ENCODE measurements at regions not wholly inside any gene's neighbourhood (a gene's known extent, or its start where the extent isn't known, plus 50 kb on each side); places are given as distances from the start of the nearest gene placed in this dataset.

DNA sequence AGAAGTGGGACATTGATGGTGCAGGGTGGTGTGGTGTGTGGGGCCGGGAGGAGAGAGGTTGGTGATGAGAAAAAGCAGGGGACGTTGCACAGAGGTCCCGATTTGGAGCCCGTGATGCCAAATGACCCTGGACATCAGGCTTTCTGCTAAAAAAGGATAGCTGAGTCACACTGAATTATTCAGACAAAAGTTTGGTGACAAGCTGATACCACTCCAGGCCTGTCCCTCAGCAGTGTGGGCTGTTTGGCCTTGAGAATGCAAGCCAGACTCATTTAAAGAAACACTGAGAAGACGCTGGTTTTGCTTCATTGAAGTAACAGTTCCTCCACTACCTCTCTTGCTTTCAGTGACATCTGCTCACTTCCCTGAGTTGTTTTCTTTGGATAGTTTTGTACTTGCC lies 262.1 kb upstream of the PWP1 start:
- ATAC-seq (replicated peaks; ENCODE audit: extremely low read depth, poor library complexity, severe bottlenecking) (no peak), DNase-seq (ENCODE audit: low spot score in 2 of 2) (no peak)
- Mint-ChIP-seq H3K27ac (ENCODE audit: low read depth) (no peak overlapping the region), H3K4me1 (no peaks in the 10 kb centered on the region), H3K9me3 (no peaks in the 10 kb centered on the region), H3K36me3 (ENCODE audit: insufficient read depth) (peaks cover 4% of the 10 kb centered on the region), H3K4me3 (no peak overlapping the region), H3K27me3 (no peaks in the 10 kb centered on the region)

DNA sequence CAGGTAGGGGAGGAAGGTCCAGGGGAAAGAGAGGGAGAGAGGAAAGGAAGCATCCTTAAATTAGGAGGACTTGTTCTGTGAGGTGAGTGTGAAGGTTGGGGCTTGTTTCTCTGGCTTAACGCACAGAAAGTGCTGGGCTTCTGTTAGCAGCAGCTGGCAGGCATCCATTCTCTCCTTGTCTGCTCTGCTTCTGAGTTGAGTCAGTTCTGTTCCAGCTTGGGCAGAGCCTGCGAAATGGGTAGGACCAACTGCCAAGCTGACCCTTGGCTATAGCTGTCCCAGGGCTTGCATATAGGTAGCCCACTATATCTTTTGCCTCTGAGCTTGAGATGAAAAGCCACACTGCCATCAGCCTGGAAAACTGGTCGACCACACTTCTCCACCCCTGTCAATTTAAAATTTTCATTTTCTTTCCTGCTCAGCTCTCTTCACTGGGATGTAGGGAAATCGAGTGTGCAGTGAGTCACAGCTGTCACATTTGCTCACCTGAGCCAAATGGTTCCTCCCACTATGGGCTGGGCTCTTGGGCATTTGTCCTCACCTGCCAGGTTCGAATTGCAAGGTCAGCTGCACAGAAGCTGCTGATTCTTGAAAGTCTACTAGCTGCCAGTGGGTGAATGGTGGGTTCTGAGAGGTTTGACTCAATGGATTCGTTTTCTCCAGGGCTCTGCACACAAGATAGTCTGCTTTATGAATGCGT lies 256.4 kb upstream of the PWP1 start:
- Mint-ChIP-seq H3K4me1 (peaks cover 9% of the 10 kb centered on the region), H3K27me3 (no peaks in the 10 kb centered on the region)
- ATAC-seq (replicated peaks; ENCODE audit: extremely low read depth, poor library complexity, severe bottlenecking): no peak

DNA sequence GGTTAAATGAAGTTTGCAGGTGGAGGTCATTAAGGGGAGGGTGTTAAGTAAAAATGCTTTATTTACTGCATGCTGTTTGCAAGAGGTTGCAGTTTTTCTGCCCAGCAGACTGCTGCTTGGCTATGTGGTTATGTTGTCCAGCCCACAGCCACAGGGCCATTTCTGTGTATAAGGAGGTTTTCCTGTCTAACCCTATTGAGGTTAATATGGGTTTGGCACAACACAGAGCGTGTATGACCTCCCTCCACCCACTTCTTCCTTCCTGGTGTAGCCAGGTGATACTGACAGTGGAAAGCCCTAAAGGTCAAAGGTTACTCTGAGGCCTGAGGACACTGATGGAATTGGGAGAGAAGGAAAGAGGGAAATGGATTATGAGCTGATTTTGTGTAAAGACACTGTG lies 253.7 kb upstream of the PWP1 start:
- H3K27me3 Mint-ChIP-seq: no peaks in the 10 kb centered on the region
- no peaks in the 10 kb centered on the region for H3K9me3 Mint-ChIP-seq
- ATAC-seq (replicated peaks; ENCODE audit: extremely low read depth, poor library complexity, severe bottlenecking): no peak
- DNase-seq (ENCODE audit: low spot score in 2 of 2): no peak
- peaks cover 9% of the 10 kb centered on the region for H3K4me1 Mint-ChIP-seq
- H3K36me3 Mint-ChIP-seq (ENCODE audit: insufficient read depth): peaks cover 4% of the 10 kb centered on the region
- H3K4me3 Mint-ChIP-seq: no peak overlapping the region
- H3K27ac Mint-ChIP-seq (ENCODE audit: low read depth): no peak overlapping the region

More for the DNA sequence above, 256.4 kb upstream of the PWP1 start:
- peaks cover 6% of the 10 kb centered on the region for H3K36me3 Mint-ChIP-seq (ENCODE audit: insufficient read depth)
- no peak overlapping the region for H3K4me3 Mint-ChIP-seq
- no peaks in the 10 kb centered on the region for H3K9me3 Mint-ChIP-seq
- no peak overlapping the region for H3K27ac Mint-ChIP-seq (ENCODE audit: low read depth)
- no peak for DNase-seq (ENCODE audit: low spot score in 2 of 2)

DNA sequence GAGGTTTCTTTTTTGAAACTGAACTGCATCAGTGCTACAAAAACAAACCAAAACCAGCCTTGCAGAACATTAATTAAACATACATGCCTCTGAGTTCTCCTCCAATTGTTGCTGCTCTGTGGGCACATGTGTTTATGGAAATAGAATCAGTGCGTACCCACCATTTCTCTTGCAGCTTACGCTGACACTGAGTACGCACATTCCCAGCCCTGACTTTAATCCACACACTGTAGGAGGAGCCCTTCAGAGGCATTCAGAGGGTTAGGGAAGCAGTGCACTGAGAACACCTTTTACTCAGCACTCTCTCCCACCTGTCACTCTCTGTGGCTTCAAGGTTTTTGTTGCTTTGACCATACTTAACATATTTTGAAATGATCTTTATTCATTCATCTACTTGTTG lies 250.5 kb upstream of the PWP1 start:
- ATAC-seq (replicated peaks; ENCODE audit: extremely low read depth, poor library complexity, severe bottlenecking) (no peak), DNase-seq (ENCODE audit: low spot score in 2 of 2) (no peak)
- Mint-ChIP-seq H3K4me3 (no peak overlapping the region), H3K27me3 (no peaks in the 10 kb centered on the region), H3K27ac (ENCODE audit: low read depth) (no peak overlapping the region), H3K36me3 (ENCODE audit: insufficient read depth) (peaks cover 2% of the 10 kb centered on the region), H3K9me3 (no peaks in the 10 kb centered on the region), H3K4me1 (peaks cover 20% of the 10 kb centered on the region)

DNA sequence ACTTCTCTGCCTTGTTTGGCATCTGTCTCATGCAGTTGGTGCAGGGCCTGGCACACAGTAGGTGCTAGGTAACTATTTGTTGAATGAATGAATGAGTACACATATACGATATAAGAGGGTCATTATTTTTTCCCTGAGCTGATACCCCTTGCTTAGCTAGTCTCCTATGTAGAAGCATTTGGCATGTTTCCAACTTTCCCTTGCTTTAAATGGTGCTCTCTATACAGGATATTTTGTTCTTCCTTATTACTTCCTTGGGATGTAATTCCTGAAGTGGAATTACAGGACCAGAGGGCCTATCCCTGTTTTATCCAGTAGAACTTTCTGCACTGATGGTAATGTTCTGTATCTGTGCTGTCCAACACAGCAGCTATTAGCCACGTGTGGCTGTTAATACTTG lies 250.1 kb upstream of the PWP1 start:
- peaks cover 2% of the 10 kb centered on the region for H3K36me3 Mint-ChIP-seq (ENCODE audit: insufficient read depth)
- no peak overlapping the region for H3K27ac Mint-ChIP-seq (ENCODE audit: low read depth)
- H3K27me3 Mint-ChIP-seq: no peaks in the 10 kb centered on the region
- DNase-seq (ENCODE audit: low spot score in 2 of 2) (no peak), ATAC-seq (replicated peaks; ENCODE audit: extremely low read depth, poor library complexity, severe bottlenecking) (no peak)
- H3K4me3 Mint-ChIP-seq: no peak overlapping the region
- H3K9me3 Mint-ChIP-seq: no peaks in the 10 kb centered on the region
- peaks cover 24% of the 10 kb centered on the region for H3K4me1 Mint-ChIP-seq

DNA sequence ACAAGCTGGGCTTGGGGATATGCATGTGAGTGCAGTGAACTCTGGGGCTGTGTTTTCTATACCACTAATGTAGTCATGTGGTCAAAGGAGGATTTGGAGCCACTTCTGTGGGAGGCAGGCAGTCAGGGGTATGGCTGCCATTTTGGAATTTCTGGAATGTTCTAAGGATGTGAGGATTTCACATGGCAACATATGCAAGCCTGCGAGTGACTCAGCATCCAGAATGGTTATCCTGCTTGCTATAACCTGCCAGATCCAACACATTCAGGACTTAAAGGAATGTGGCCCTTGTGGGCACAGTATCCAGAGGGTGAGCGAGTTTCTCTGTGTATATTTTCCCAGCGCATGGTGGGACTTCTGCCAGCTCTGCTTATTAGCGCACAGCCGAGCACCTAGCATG lies 249.2 kb upstream of the PWP1 start:
- peaks cover 2% of the 10 kb centered on the region for H3K36me3 Mint-ChIP-seq (ENCODE audit: insufficient read depth)
- H3K27ac Mint-ChIP-seq (ENCODE audit: low read depth): no peak overlapping the region
- H3K9me3 Mint-ChIP-seq: no peaks in the 10 kb centered on the region
- DNase-seq (ENCODE audit: low spot score in 2 of 2) (no peak), ATAC-seq (replicated peaks; ENCODE audit: extremely low read depth, poor library complexity, severe bottlenecking) (no peak)
- H3K4me1 Mint-ChIP-seq: peaks cover 27% of the 10 kb centered on the region
- no peak overlapping the region for H3K4me3 Mint-ChIP-seq
- no peaks in the 10 kb centered on the region for H3K27me3 Mint-ChIP-seq

DNA sequence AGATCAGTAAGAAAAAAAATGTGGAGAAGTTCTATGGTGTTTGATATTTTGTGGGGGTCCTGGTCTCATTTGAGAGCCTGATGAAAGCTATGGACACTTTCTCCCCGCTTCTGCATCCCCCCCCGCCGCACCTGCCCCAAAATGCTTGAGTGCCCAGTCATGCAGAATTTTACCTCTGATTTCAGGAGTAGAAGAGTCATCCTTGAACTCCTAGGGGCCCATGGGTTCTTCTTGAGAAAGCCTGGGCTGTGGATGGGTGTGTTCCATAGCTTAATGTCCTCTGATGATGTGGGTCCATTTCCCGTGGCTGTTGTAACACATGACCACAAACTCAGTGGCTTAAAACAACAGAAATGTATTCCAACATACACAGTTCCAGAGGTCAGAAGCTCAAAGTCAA lies 248.8 kb upstream of the PWP1 start:
- Mint-ChIP-seq H3K27ac (ENCODE audit: low read depth) (no peak overlapping the region), H3K9me3 (no peaks in the 10 kb centered on the region), H3K4me3 (no peak overlapping the region), H3K27me3 (no peaks in the 10 kb centered on the region), H3K4me1 (peaks cover 23% of the 10 kb centered on the region), H3K36me3 (ENCODE audit: insufficient read depth) (peaks cover 2% of the 10 kb centered on the region)
- DNase-seq (ENCODE audit: low spot score in 2 of 2) (no peak), ATAC-seq (replicated peaks; ENCODE audit: extremely low read depth, poor library complexity, severe bottlenecking) (no peak)

DNA sequence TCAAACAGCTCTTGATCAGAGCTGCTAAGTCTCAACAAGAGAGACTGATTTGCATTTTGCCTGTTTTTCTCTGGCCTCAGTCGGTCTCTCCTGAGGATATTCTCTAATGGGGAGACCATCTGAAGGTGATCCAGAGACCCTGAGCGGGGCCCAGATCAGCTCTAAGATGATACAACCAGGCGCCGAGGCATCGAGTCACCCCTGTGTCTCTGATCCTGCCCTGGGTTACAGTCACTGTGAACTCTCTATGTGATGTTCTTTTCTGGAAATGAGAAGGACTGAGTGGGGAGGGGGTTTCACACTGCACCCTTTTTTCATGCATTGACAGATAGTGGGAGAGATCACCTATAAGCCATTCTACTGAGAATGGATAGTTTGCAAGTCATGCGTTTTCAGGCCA lies 247.6 kb upstream of the PWP1 start:
- Mint-ChIP-seq H3K27me3 (no peaks in the 10 kb centered on the region), H3K4me1 (peaks cover 18% of the 10 kb centered on the region), H3K27ac (ENCODE audit: low read depth) (no peak overlapping the region), H3K36me3 (ENCODE audit: insufficient read depth) (no peaks in the 10 kb centered on the region), H3K4me3 (no peak overlapping the region), H3K9me3 (no peaks in the 10 kb centered on the region)
- ATAC-seq (replicated peaks; ENCODE audit: extremely low read depth, poor library complexity, severe bottlenecking): no peak
- no peak for DNase-seq (ENCODE audit: low spot score in 2 of 2)

DNA sequence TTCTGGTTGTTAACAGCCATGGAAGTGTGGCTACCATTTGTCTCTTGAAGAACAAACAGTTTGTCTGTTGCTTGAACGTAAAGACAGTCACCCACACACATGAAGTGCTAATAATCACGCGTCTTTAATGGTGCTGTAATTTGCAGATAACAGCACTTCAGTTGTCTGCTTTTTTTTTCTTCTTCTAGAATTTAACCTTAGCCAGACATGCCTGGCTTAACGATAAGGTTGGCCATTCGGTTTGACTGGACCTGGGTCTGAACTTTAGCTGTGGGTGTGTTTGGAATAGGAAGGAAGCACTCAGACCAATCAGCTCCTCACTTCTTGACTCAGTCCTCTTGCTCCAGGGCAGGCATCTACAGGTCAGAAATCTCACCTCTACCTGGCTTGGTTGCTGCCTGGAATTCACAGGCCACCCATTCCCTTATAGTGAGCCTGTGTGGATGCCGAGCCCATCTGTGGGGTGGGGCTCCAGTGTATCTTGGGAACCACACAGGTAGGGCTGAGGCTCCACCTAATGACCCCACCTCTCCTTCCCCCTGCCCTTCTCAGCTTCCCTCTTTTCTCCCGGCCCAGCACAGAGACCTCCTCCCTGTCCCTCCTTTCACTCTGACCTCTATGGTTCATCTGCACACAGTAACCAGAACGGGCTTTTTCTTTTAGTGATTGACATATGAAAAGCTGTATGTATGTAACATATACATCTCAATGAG lies 246.4 kb upstream of the PWP1 start:
- no peak for DNase-seq (ENCODE audit: low spot score in 2 of 2)
- Mint-ChIP-seq H3K36me3 (ENCODE audit: insufficient read depth) (no peaks in the 10 kb centered on the region), H3K27ac (ENCODE audit: low read depth) (peak overlapping the region; percentile 35), H3K4me3 (no peak overlapping the region), H3K4me1 (peaks cover 18% of the 10 kb centered on the region), H3K9me3 (no peaks in the 10 kb centered on the region), H3K27me3 (no peaks in the 10 kb centered on the region)
- no peak for ATAC-seq (replicated peaks; ENCODE audit: extremely low read depth, poor library complexity, severe bottlenecking)

DNA sequence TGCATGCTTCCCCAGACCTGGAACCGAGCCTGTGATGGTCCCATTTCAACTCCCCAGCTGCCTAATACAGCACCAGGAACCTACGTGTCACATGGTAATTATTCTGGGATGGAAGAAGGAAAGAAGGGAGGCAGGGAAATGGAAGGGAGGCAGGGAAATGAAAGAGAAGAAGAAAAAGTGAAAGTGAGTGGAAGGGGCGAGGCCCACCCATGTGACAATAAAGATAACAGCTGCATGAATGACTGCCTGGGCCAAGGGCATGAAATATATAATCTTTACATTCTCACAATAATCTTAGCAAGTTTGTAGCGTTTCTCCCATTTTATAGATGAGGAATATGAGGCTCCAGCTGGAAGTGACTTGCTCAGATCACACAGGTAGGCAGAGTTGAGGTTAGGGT lies 245.0 kb upstream of the PWP1 start:
- Mint-ChIP-seq H3K4me3 (no peak overlapping the region), H3K27ac (ENCODE audit: low read depth) (peak overlapping the region; percentile 35), H3K4me1 (peaks cover 18% of the 10 kb centered on the region), H3K27me3 (no peaks in the 10 kb centered on the region), H3K9me3 (no peaks in the 10 kb centered on the region), H3K36me3 (ENCODE audit: insufficient read depth) (no peaks in the 10 kb centered on the region)
- ATAC-seq (replicated peaks; ENCODE audit: extremely low read depth, poor library complexity, severe bottlenecking) (no peak), DNase-seq (ENCODE audit: low spot score in 2 of 2) (no peak)

DNA sequence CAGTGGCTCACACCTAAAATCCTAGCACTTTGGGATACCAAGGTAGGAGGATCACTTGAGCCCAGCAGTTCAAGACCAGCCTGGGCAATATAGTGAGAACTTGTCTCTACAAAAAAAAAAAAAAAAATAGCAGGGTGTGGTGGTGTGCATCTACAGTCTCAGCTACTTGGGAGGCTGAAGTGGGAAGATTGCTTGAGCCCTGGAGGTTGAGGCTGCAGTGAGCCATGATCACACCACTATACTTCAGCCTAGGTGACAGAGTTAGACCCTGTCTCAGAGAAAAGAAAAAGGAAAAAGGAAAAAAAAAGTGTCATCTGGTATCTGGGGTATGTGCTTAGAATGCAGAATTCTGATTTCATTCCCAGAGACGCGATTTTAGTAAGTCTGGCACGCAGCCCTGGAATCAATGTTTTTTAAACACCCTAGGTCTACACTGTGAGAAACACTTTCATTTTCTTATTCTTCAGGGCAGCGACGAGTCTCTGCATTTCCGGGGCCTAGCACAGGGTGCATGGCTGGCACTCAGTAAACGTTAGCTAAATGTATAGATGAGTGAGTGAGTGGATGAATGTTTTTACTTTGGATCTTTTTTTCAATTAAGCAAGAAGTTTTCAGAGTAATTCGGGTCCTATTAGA lies 243.8 kb upstream of the PWP1 start:
- peak overlapping the region; percentile 61 for H3K27ac Mint-ChIP-seq (ENCODE audit: low read depth)
- H3K36me3 Mint-ChIP-seq (ENCODE audit: insufficient read depth): no peaks in the 10 kb centered on the region
- no peaks in the 10 kb centered on the region for H3K27me3 Mint-ChIP-seq
- H3K4me3 Mint-ChIP-seq: peak overlapping the region; percentile 26
- no peaks in the 10 kb centered on the region for H3K9me3 Mint-ChIP-seq
- DNase-seq (ENCODE audit: low spot score in 2 of 2) (no peak), ATAC-seq (replicated peaks; ENCODE audit: extremely low read depth, poor library complexity, severe bottlenecking) (peak; percentile 78)
- peaks cover 24% of the 10 kb centered on the region for H3K4me1 Mint-ChIP-seq

DNA sequence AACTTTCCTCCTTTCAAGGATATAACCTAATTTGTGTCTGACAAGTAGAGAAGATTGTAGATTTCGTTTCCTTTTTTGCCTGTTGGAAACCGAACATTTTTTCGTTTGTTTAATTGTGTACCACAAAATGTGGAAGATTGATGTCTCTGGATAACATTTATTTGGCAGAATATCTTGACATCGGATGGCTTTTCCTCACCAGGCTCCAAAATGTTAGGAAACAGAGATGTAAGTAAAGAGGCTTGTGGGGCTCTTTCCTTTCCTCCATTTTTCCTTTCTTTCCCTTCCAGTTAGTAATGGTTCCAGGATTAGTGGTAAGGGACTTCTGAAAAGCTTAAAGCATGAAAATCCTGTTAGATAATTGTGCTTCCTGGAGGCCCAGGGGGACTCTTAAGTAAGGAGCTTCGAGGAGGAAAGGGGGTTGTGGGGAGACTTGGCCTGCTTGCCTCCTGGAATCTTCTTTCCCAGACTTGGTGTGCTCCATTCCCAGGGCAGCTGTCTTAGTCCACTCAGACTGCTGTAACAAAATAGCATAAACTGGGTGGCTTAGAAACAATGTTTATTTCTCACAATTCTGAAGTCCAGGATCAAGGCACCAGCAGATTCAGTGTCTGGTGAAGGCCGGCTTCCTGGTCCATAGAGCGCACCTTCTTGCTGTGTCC lies 243.1 kb upstream of the PWP1 start:
- peaks cover 24% of the 10 kb centered on the region for H3K4me1 Mint-ChIP-seq
- H3K9me3 Mint-ChIP-seq: no peaks in the 10 kb centered on the region
- ATAC-seq (replicated peaks; ENCODE audit: extremely low read depth, poor library complexity, severe bottlenecking): no peak
- no peaks in the 10 kb centered on the region for H3K27me3 Mint-ChIP-seq
- peak overlapping the region; percentile 61 for H3K27ac Mint-ChIP-seq (ENCODE audit: low read depth)
- peak overlapping the region; percentile 26 for H3K4me3 Mint-ChIP-seq
- DNase-seq (ENCODE audit: low spot score in 2 of 2): no peak
- H3K36me3 Mint-ChIP-seq (ENCODE audit: insufficient read depth): no peaks in the 10 kb centered on the region

Data from central memory CD8-positive, alpha-beta T cell (primary cell).